ENCODE measurements at regions not wholly inside any gene's neighbourhood (a gene's known extent, or its start where the extent isn't known, plus 50 kb on each side); places are given as distances from the start of the nearest gene placed in this dataset.

DNA sequence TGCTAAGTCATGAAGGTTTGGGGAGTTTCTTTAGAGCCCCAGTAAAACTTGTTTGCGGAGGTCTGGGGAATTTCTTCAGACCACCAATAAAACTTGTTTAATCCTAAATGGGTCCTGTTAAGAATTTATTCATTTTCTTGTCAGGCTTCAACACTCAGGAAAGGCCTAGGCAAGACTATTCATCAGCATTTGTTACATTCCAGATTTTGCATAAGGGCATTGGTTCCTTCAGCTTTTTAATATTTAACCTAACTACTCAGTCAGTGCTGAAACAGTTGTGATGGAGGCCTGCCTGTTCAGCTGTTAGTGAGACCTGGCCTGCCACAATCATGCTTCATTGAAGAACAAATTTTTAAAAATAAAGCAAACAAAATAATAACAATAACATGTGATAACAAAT, 954.2 kb upstream of the SEMA6D start:
- in situ Hi-C loops (cut with HindIII; ENCODE audit: low sequenced_read_pairs): no loop called here

DNA sequence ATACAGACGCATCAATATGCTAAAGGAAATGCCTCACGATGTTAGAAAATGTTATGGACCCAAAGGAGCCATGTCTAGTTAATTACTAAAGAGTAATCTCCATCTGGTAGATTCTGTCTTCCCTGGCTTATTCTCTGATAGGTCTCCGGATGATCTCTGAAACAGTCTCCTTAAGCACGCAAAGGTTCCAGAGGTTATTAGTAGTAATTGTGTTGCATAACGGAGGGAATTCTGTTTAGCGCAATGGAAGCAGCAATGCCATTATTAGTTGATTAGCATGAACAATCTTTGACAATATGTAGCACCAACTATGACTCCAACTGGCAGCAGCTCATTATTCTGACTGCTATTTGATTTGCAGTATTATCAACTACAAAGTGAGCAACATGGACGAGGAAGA, 952.5 kb upstream of the SEMA6D start:
- in situ Hi-C loops (cut with HindIII; ENCODE audit: low sequenced_read_pairs): no loop called here

- in situ Hi-C loops (cut with HindIII; ENCODE audit: low sequenced_read_pairs): no loop called here
Measured at GRCh38 chr15:46766021-46766420, 951.3 kb upstream of the SEMA6D start.

DNA sequence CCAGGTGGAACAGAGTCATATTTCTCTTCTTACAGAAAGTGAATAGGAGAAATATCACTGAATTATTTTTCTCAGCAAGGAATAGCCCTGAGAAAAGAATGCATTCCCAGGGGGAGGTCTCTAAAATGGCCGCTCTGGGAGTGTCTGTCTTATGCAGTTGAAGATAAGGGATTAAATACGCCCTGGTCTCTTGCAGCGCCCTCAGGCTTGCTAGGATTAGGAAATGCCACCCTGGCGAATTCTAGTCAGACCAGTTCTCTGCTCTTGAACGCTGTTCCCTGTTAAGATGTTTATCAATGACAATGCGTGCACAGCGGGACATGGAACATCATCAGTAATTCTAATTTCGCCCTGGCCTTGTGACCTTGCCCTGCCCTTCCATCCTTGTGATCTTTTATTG, 949.0 kb upstream of the SEMA6D start:
- in situ Hi-C loops (cut with HindIII; ENCODE audit: low sequenced_read_pairs): no loop called here

DNA sequence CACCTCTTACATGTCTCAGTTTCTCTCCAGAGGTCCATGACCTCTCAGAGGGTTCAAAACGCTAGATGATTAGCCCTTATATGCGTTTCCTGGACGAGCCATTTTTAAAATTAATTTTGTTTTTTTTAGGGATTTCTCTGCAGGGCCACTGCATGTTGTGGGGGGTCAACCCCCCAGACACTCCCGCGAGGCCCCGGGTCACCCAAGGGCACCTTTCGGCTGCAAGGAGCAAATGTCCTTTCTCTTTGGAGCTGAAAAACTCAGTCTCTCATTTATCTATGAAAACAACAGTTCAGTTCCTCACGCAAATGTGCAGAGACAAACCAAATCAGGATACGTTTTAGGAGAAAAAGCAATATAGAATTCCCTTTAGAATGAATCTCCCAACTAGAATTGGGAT, 944.3 kb upstream of the SEMA6D start:
- in situ Hi-C loops (cut with HindIII; ENCODE audit: low sequenced_read_pairs): no loop called here

DNA sequence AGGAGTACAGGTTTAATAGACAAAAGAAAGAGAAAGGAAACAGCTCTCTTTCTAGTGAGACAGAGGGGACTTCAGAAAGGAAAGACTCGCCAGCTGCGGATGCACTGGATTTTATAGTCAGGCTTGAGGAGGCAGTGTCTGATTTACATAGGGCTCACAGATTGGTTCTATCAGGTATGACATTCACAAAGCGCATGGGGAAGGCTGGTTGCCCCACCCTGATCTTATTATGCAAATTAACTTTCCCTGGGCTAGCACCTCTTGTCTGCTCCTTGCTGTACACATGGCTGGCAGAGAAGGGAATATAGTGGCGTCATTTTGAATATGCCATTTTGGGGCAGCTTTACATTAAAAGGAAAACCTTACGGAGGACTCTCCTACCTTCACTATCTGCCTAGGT, 938.4 kb upstream of the SEMA6D start:
- in situ Hi-C loops (cut with HindIII; ENCODE audit: low sequenced_read_pairs): no loop called here

DNA sequence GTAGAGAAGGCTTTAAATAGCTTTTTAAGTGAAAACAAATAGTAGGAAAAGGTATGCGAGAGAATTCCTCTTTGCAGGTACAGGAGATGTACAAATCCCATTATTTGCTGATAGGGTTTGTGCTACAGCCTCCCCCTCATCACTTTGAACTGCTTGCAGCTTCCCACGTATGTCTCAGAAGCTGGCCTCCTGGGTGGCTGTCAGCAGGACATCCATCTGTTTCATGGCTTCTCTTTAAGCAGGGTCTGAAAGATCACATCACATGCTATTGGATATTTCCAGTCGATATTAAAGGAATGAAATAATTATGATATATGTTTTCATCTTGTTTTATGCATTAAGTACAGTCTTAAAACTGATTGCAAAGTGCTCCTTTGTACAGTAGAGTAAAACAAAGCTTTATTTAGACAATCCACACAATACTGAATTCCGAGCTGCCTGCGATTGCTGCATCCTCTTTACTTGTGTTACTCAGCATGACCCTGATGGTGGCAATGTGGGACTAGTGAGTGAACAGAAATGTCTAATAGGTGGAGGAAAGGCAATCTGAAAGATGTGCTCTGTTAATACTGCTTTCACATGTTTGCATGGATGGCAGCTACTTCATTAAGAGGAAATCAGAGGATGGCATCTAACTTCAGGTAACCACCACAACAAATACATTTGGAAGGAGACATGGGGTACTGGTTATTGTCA, 930.6 kb upstream of the SEMA6D start:
- in situ Hi-C loops (cut with HindIII; ENCODE audit: low sequenced_read_pairs): no loop called here

- in situ Hi-C loops (cut with HindIII; ENCODE audit: low sequenced_read_pairs): no loop called here
Measured at GRCh38 chr15:46795685-46796084, 921.6 kb upstream of the SEMA6D start.

GRCh38 chr15:46808834-46809233, 908.5 kb upstream of the SEMA6D start:
- in situ Hi-C loops (cut with HindIII; ENCODE audit: low sequenced_read_pairs): no loop called here

GRCh38 chr15:46815240-46815639, 902.1 kb upstream of the SEMA6D start:
- in situ Hi-C loops (cut with HindIII; ENCODE audit: low sequenced_read_pairs): no loop called here

DNA sequence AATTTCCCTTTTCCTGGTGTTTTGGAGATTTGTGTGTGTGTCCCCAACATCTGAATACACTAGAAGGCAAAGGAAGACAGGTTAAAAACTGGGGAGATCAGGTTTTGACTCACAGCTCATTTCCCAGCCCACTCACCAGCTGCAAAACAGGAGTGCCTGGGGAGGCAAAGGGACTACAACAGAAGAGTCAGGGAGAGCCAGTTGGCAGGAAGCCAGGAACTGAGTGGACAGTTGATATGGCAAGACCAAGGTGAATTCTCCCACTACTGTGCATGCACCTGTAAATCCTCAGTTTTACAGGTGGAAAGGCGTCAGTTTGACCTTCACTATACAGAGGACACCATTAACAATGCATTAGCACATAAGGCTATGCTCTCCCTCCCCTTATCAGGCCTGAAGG, 901.5 kb upstream of the SEMA6D start:
- in situ Hi-C loops (cut with HindIII; ENCODE audit: low sequenced_read_pairs): no loop called here

DNA sequence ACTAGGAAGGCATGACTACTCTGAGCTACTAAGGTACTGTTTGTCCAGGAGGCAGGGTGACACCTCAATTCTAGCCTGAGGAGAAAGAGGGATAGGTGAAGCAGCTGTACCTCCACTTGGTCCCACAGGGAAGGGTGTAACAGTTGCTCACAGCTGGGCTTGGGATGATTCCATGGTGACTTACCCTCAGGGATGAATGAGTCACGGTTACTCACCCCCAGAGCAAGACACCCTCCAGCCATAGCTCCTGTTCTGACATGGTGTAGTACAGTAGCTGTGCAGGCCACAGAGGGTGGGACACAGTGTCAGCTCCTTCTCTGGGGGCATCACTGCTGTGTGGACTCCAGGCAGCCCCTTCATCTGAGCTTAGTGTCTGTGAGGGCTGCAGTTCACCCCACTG, 868.6 kb upstream of the SEMA6D start:
- in situ Hi-C loops (cut with HindIII; ENCODE audit: low sequenced_read_pairs): loop anchor here (5.0 kb wide), 1 partner anchor 74 kb away; no protein-coding TSS in a partner anchor

DNA sequence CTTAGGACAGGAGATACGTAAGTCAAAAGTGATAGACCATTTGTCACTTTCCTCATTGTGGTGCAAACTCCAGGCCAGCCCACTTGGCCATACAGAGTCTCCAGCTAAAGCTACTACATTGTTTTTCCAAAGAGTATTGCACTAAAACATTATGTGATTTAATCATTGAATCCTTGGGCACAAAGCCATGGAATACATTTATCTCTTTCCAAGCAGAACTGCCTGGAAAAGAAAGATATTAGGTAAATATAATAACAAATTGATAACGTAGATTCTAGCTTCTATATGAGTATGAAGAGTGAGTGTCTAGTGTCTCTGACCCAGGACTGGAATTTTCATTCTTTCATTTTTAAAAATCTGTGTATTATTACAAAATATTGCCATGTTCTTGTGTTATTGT, 863.7 kb upstream of the SEMA6D start:
- in situ Hi-C loops (cut with HindIII; ENCODE audit: low sequenced_read_pairs): no loop called here

- in situ Hi-C loops (cut with HindIII; ENCODE audit: low sequenced_read_pairs): no loop called here
Measured at GRCh38 chr15:46854564-46854963, 862.7 kb upstream of the SEMA6D start.

- in situ Hi-C loops (cut with HindIII; ENCODE audit: low sequenced_read_pairs): no loop called here
Measured at GRCh38 chr15:46855388-46855787, 861.9 kb upstream of the SEMA6D start.

- in situ Hi-C loops (cut with HindIII; ENCODE audit: low sequenced_read_pairs): no loop called here
Measured at GRCh38 chr15:46856839-46857502, 860.3 kb upstream of the SEMA6D start.

DNA sequence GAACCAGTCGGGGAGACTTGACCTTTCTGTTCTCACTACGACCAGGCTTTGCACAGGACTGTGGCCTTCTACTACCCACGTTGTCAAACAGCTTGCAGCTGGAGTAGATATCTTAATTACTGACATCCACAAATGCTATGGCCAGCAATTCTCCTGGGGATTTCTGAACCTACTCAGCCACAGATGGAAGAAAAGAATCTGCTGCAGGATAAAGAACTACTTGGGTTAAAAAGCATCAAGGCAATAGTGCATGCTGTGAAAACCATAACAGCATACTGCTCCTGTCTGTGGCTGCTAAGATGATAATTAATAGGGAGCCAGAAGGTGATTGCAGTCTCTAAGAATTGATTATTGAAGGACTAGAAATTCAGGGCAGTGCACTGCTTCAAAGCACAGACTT, 859.2 kb upstream of the SEMA6D start:
- in situ Hi-C loops (cut with HindIII; ENCODE audit: low sequenced_read_pairs): no loop called here

DNA sequence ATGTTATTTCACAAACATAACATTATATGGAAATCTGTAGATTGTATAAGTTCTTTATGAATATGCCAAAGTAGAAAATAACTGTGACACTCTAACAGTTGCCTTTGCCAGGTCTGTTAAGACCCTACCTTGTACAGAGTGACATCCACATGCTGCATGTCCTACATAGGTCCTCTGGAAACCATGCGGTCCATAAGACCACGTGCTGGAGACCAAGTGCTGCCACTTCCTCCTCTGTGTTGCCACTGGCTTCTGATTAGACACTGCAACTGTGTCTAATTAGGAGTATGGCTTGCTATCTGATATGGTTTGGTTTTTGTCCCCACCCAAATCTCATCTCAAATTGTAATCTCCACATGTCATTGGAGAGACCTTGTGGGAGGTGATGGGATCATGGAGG, 855.5 kb upstream of the SEMA6D start:
- in situ Hi-C loops (cut with HindIII; ENCODE audit: low sequenced_read_pairs): no loop called here

- in situ Hi-C loops (cut with HindIII; ENCODE audit: low sequenced_read_pairs): no loop called here
Measured at GRCh38 chr15:46865155-46865554, 852.1 kb upstream of the SEMA6D start.

DNA sequence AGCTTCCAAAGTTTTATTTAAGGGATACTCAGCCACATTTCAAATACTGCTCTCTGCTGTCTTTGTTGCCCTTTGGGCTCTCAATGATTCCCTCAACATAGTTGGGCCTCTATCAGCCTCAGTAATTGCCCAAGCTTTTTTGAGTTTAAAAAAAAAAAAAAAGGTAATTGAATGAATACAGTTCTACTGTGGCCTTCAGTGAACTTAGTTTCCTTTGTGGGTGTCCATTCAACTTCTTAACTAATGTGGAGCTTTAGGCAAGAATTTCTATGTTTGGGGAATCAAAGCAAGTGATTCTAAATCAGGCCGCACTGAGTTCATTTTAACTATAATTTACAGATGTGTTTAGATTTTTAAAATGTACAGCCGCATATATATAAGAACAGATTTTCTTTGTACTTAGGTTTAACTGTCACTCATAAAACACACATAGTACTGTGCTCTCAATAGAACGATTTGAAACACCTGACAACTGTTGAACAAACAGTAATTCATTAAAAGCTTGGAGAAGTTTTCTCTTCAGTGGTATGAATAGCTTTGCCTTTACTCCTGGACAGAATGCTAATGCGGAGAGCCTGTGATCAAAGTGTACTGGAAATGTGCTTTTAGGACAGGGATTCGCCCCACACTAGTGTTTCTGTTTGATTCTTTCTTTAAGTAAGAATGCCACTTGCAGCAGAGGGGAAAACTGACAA, 844.9 kb upstream of the SEMA6D start:
- in situ Hi-C loops (cut with HindIII; ENCODE audit: low sequenced_read_pairs): no loop called here

DNA sequence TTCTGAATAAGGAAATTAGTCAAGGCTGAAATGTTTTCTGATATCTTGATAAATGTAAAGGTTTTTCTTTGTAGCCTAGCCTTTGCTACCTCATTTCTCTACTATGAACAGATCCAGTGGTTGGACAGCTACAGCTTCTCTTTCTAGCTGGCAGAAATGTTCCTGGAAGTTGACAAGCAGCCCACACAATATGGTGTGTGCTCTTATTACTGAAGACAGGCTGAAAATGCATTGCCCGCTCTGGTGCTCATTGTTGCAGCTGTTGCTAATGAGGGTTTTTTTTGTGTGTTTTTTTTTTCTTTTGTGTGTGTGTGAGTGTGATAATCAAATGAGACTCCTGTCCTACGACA, 844.3 kb upstream of the SEMA6D start:
- in situ Hi-C loops (cut with HindIII; ENCODE audit: low sequenced_read_pairs): no loop called here

GRCh38 chr15:46879032-46879770, 838.1 kb upstream of the SEMA6D start:
- in situ Hi-C loops (cut with HindIII; ENCODE audit: low sequenced_read_pairs): no loop called here
